GM13976 (cell line): ENCODE measurements at regions not wholly inside any gene's neighbourhood (a gene's known extent, or its start where the extent isn't known, plus 50 kb on each side); places are given as distances from the start of the nearest gene placed in this dataset.

Experiments
- DNase-seq: peaks from one replicate; pipeline ENCODE4 v3.0.0; 2012; ENCODE audit warnings: low spot score
- in situ Hi-C: fragments of 300-500 bp; cut with MboI; formaldehyde crosslinking; loops from one replicate; pipeline ENCODE4 v1.12.0; 2022; ENCODE audit warnings: low sequenced_read_pairs, mixed read lengths, inconsistent platforms; ENCODE audit not compliant: unreplicated experiment
- TF ChIP-seq, protein P1 (sequence below): IDR thresholded peaks from 2 replicates; pipeline ENCODE4 v1.5.1; 2012; ENCODE audit warnings: borderline replicate concordance, mild to moderate bottlenecking; ENCODE audit not compliant: insufficient read depth; ENCODE audit errors: extremely low read depth, missing control alignments, control extremely low read depth

DNA sequence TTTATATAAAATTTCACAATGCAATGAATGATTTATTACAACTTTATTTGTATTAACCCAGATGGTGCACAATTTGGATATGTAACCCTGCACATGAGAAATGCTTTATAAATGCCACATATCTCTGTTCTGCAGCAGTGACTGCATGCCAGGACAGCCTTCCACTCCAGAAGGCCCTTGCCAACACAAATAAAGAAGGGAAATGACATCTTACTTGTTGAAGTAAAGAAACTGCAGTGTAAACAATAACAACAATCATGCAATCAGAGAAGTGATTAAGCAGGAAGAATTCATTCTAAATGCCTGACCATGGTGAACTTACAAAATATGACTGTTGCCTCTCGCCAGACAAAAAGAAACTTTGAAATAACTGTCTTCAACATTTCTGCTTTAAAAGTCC is 129.9 kb upstream of the CHST9 start:
- no peak for DNase-seq
- in situ Hi-C loops, result no loop called here
- TF ChIP-seq, protein P1, sequence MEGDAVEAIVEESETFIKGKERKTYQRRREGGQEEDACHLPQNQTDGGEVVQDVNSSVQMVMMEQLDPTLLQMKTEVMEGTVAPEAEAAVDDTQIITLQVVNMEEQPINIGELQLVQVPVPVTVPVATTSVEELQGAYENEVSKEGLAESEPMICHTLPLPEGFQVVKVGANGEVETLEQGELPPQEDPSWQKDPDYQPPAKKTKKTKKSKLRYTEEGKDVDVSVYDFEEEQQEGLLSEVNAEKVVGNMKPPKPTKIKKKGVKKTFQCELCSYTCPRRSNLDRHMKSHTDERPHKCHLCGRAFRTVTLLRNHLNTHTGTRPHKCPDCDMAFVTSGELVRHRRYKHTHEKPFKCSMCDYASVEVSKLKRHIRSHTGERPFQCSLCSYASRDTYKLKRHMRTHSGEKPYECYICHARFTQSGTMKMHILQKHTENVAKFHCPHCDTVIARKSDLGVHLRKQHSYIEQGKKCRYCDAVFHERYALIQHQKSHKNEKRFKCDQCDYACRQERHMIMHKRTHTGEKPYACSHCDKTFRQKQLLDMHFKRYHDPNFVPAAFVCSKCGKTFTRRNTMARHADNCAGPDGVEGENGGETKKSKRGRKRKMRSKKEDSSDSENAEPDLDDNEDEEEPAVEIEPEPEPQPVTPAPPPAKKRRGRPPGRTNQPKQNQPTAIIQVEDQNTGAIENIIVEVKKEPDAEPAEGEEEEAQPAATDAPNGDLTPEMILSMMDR, result no peak

DNA sequence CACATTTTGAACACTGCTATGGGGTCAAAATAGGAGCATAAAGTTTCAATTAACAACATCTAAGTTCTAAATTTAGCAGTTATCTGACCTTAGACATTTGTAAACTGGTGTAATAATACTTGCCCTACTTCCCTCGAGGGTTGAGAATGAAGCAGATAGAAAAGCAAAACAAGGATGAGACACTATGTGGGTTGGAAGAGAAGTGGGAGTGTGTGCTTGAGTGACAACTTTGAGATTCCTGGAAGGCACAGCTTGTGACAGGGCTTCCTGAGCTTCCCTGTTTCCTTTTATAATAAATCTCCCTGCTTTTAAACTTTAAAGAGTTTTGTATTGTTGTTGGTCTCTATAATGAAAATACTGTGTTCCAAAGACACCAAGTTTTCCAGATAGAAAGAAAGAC is 128.6 kb upstream of the CHST9 start:
- no peak for DNase-seq
- in situ Hi-C loops, result no loop called here
- TF ChIP-seq, protein P1, result no peak

DNA sequence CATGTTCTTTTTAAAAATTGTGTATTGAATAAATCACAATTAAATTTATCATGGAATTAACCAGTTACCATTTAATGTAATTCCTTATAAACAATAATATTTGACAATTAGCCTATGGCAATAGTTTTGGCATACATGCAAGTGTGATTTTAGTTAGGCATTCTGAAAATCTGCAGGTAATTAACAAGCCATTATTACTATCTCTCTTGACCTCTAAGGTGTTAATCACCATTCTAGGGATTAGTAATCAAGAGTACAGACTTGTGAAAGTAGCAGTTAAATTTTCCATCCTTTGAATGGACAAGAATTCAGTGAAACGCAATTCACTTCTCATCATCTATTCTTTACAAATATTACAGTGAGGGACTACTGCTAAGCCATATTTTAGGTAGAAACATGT is 127.7 kb upstream of the CHST9 start:
- TF ChIP-seq, protein P1, result no peak
- in situ Hi-C loops, result no loop called here

DNA sequence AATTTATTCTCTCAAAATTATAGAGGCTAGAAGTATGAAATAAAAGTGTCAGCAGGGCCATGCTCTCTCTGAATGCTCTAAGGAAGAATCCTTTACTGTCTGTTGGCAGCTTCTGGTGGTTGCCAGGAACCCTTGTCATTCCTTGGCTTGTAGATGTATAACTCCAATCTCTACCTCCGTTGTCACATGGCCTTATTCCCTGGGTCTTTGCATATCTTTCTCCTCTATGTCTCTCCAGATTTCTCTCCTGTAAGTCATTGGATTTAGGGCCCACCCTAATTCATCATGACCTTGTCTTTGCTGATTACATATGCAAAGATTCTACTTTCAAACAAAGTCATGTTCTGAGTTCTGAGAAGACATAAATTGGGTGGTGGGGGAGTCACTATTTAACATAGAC is 127.0 kb upstream of the CHST9 start:
- TF ChIP-seq, protein P1, result no peak
- DNase-seq, result no peak
- in situ Hi-C loops, result no loop called here

More for the DNA sequence above, 127.7 kb upstream of the CHST9 start:
- no peak for DNase-seq

DNA sequence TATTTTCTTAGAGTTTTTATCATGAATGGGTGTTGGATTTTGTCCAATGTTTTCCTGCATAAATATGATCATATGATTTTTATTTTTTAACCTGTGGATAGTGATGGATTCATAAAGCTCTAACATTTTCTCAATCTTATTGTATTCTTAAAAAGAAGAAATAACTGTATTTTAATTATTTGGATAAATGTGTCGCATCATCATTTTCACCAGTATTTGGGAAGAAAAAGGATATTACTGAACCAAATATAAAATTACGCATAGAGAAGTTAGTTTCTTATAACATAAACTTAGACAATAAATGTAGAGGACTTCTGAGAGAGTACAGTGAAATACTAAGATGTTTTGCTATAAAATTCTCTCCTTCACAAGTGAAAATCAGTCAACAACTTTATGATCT is 126.0 kb upstream of the CHST9 start:
- TF ChIP-seq, protein P1, result no peak
- no peak for DNase-seq
- in situ Hi-C loops, result no loop called here

DNA sequence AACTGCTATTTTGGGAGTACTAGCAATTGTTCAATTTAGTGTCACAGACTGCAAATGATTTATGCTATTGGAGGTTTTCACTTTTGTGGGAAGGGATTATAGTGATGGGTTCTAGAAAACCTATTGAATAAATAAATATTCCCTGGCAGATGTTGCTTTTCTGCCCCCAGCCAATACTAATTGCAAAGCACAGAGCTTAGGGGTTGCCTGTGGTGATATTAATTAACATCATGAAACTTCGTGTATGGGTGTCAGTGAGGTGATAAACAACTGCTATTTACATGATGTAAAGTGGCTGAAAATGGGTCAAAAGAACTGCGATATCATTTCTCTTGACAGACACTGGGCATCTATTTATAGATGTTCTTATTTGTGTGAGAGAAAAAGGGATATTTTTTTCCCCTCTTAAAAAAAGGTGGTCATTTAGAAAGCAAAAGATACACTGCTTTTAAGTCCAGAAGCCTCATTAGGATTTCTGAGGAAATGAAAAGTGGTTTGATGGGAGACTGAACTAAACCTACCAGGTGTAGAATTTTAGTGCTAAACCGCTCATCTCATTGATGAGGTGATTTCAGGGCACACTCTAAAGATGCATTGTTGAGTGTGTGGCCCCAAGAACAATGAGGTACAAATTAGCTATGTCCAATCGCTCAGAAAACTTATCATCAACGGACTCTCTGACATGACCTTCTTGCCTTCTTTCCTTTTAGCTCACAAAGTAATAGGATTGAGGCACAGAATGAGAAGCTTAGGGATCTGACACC is 116.7 kb upstream of the CHST9 start:
- in situ Hi-C loops, result no loop called here
- TF ChIP-seq, protein P1, result no peak
- DNase-seq, result no peak
